ENCODE measurements at regions not wholly inside any gene's neighbourhood (a gene's known extent, or its start where the extent isn't known, plus 50 kb on each side); places are given as distances from the start of the nearest gene placed in this dataset.
"Not testable (repeated sequence)": the region's sequence is repeated elsewhere in the genome, so short reads cannot be mapped to it uniquely, and the experiment has no call there.

GRCh38 chr7:116367171-116367813 lies 132.2 kb upstream of the CAV2 start:
- H3K27ac Mint-ChIP-seq (ENCODE audit: unreplicated experiment), result no peak overlapping the region
- FAIRE-seq (no peak), DNase-seq (ENCODE audit: low read depth) (no peak)
- Histone ChIP-seq H3K79me2 (ENCODE audit: insufficient read depth, low read length) (no peaks in the 10 kb centered on the region), H4K20me1 (ENCODE audit: insufficient read depth, low read length) (no peaks in the 10 kb centered on the region), H3K9ac (ENCODE audit: low read length) (no peak overlapping the region), H3K9me3 (ENCODE audit: insufficient read depth, low read depth, low read length) (no peaks in the 10 kb centered on the region), H3K4me3 (ENCODE audit: insufficient read depth, low read depth, low read length) (no peak overlapping the region), H3K4me2 (ENCODE audit: low read length) (no peak overlapping the region), H3K27ac (ENCODE audit: low read depth, low read length) (no peak overlapping the region), H3K4me1 (ENCODE audit: insufficient read depth, low read length) (no peaks in the 10 kb centered on the region), H3K27me3 (ENCODE audit: insufficient read depth, low read length) (no peaks in the 10 kb centered on the region), H2AFZ (ENCODE audit: low read depth, low read length) (no peak overlapping the region), H3K36me3 (ENCODE audit: insufficient read depth, low read length) (no peaks in the 10 kb centered on the region)
- peaks cover 20% of the 10 kb centered on the region for H3K9me3 Mint-ChIP-seq (ENCODE audit: unreplicated experiment)
- no peaks in the 10 kb centered on the region for H3K27me3 Mint-ChIP-seq (ENCODE audit: low read depth, unreplicated experiment)
- peaks cover 2% of the 10 kb centered on the region for H3K4me1 Mint-ChIP-seq (ENCODE audit: low read depth, unreplicated experiment)
- TF ChIP-seq CTCF (IDR thresholded peaks at IDR 0.05; ENCODE audit: insufficient read depth, low read depth, low read length), result no peak
- TF ChIP-seq EZH2 (IDR thresholded peaks at IDR 0.05; ENCODE audit: insufficient read depth, low read length), result no peak
- peaks cover 8% of the 10 kb centered on the region for H3K36me3 Mint-ChIP-seq (ENCODE audit: low read depth, unreplicated experiment)
- no peak overlapping the region for H3K4me3 Mint-ChIP-seq (ENCODE audit: unreplicated experiment)

GRCh38 chr7:116368965-116369364 lies 130.6 kb upstream of the CAV2 start:
- H3K4me2 ChIP-seq (ENCODE audit: low read length), result no peak overlapping the region
- TF ChIP-seq CTCF (IDR thresholded peaks at IDR 0.05; ENCODE audit: insufficient read depth, low read depth, low read length) (no peak), EZH2 (IDR thresholded peaks at IDR 0.05; ENCODE audit: insufficient read depth, low read length) (no peak)

GRCh38 chr7:116371536-116371935 lies 128.0 kb upstream of the CAV2 start:
- not testable (repeated sequence) for H3K9ac ChIP-seq (ENCODE audit: low read length); H3K4me1 ChIP-seq (ENCODE audit: insufficient read depth, low read length); H3K4me2 ChIP-seq (ENCODE audit: low read length); FAIRE-seq; DNase-seq (ENCODE audit: low read depth); H3K4me3 Mint-ChIP-seq (ENCODE audit: unreplicated experiment); H3K27ac ChIP-seq (ENCODE audit: low read depth, low read length); H3K27me3 ChIP-seq (ENCODE audit: insufficient read depth, low read length); H3K4me1 Mint-ChIP-seq (ENCODE audit: low read depth, unreplicated experiment); H3K36me3 ChIP-seq (ENCODE audit: insufficient read depth, low read length); H3K27me3 Mint-ChIP-seq (ENCODE audit: low read depth, unreplicated experiment); H3K4me3 ChIP-seq (ENCODE audit: insufficient read depth, low read depth, low read length); H3K79me2 ChIP-seq (ENCODE audit: insufficient read depth, low read length); H4K20me1 ChIP-seq (ENCODE audit: insufficient read depth, low read length); H3K27ac Mint-ChIP-seq (ENCODE audit: unreplicated experiment); H2AFZ ChIP-seq (ENCODE audit: low read depth, low read length); H3K9me3 ChIP-seq (ENCODE audit: insufficient read depth, low read depth, low read length)
- peaks cover 13% of the 10 kb centered on the region for H3K36me3 Mint-ChIP-seq (ENCODE audit: low read depth, unreplicated experiment)
- peaks cover 29% of the 10 kb centered on the region for H3K9me3 Mint-ChIP-seq (ENCODE audit: unreplicated experiment)

More at GRCh38 chr7:116368965-116369364, 130.6 kb upstream of the CAV2 start:
- H3K36me3 ChIP-seq (ENCODE audit: insufficient read depth, low read length), result no peaks in the 10 kb centered on the region
- H3K27ac ChIP-seq (ENCODE audit: low read depth, low read length), result no peak overlapping the region
- H2AFZ ChIP-seq (ENCODE audit: low read depth, low read length), result no peak overlapping the region
- no peaks in the 10 kb centered on the region for H4K20me1 ChIP-seq (ENCODE audit: insufficient read depth, low read length)
- DNase-seq (ENCODE audit: low read depth) (no peak), FAIRE-seq (no peak)
- H3K9ac ChIP-seq (ENCODE audit: low read length), result no peak overlapping the region
- H3K79me2 ChIP-seq (ENCODE audit: insufficient read depth, low read length), result no peaks in the 10 kb centered on the region
- H3K27ac Mint-ChIP-seq (ENCODE audit: unreplicated experiment), result no peak overlapping the region
- H3K4me1 Mint-ChIP-seq (ENCODE audit: low read depth, unreplicated experiment), result no peaks in the 10 kb centered on the region
- H3K4me3 ChIP-seq (ENCODE audit: insufficient read depth, low read depth, low read length), result no peak overlapping the region
- H3K27me3 Mint-ChIP-seq (ENCODE audit: low read depth, unreplicated experiment), result no peaks in the 10 kb centered on the region
- H3K9me3 ChIP-seq (ENCODE audit: insufficient read depth, low read depth, low read length), result no peaks in the 10 kb centered on the region
- no peaks in the 10 kb centered on the region for H3K4me1 ChIP-seq (ENCODE audit: insufficient read depth, low read length)
- H3K27me3 ChIP-seq (ENCODE audit: insufficient read depth, low read length), result no peaks in the 10 kb centered on the region
- H3K9me3 Mint-ChIP-seq (ENCODE audit: unreplicated experiment), result peaks cover 29% of the 10 kb centered on the region
- H3K4me3 Mint-ChIP-seq (ENCODE audit: unreplicated experiment), result no peak overlapping the region
- H3K36me3 Mint-ChIP-seq (ENCODE audit: low read depth, unreplicated experiment), result peaks cover 13% of the 10 kb centered on the region

GRCh38 chr7:116373229-116373628 lies 126.3 kb upstream of the CAV2 start:
- H3K36me3 ChIP-seq (ENCODE audit: insufficient read depth, low read length); H3K27me3 ChIP-seq (ENCODE audit: insufficient read depth, low read length); H3K27ac Mint-ChIP-seq (ENCODE audit: unreplicated experiment); H3K79me2 ChIP-seq (ENCODE audit: insufficient read depth, low read length); H2AFZ ChIP-seq (ENCODE audit: low read depth, low read length); H3K27me3 Mint-ChIP-seq (ENCODE audit: low read depth, unreplicated experiment); H3K27ac ChIP-seq (ENCODE audit: low read depth, low read length); H4K20me1 ChIP-seq (ENCODE audit: insufficient read depth, low read length); H3K4me3 ChIP-seq (ENCODE audit: insufficient read depth, low read depth, low read length); DNase-seq (ENCODE audit: low read depth); FAIRE-seq; H3K9ac ChIP-seq (ENCODE audit: low read length); H3K4me3 Mint-ChIP-seq (ENCODE audit: unreplicated experiment); H3K4me2 ChIP-seq (ENCODE audit: low read length); H3K4me1 Mint-ChIP-seq (ENCODE audit: low read depth, unreplicated experiment); H3K4me1 ChIP-seq (ENCODE audit: insufficient read depth, low read length); H3K9me3 ChIP-seq (ENCODE audit: insufficient read depth, low read depth, low read length): not testable (repeated sequence)
- peaks cover 29% of the 10 kb centered on the region for H3K9me3 Mint-ChIP-seq (ENCODE audit: unreplicated experiment)
- H3K36me3 Mint-ChIP-seq (ENCODE audit: low read depth, unreplicated experiment), result peaks cover 13% of the 10 kb centered on the region
